SJCRH30 (cell line): ENCODE measurements at regions not wholly inside any gene's neighbourhood (a gene's known extent, or its start where the extent isn't known, plus 50 kb on each side); places are given as distances from the start of the nearest gene placed in this dataset.

Experiments used
- DNase-seq, 2 experiments: peaks; one replicate each; pipeline ENCODE4 v3.0.0-alpha.2; 2015 to 2020
- H3K27ac ChIP-seq: fragments of 250-450 bp; sonication (Bioruptor Pico); 2 replicates; pipeline ENCODE4 v1.5.1; 2020; ENCODE audit warnings: mild to moderate bottlenecking, moderate library complexity
- H3K27me3 ChIP-seq: fragments of 250-450 bp; sonication (Bioruptor Pico); 2 replicates; pipeline ENCODE4 v1.5.1; 2020; ENCODE audit warnings: mild to moderate bottlenecking, moderate library complexity
- H3K36me3 ChIP-seq: fragments of 250-450 bp; sonication (Bioruptor Pico); 2 replicates; pipeline ENCODE4 v1.5.1; 2020; ENCODE audit warnings: mild to moderate bottlenecking, moderate library complexity
- H3K4me1 ChIP-seq: fragments of 250-450 bp; sonication (Bioruptor Pico); 2 replicates; pipeline ENCODE4 v1.5.1; 2020; ENCODE audit warnings: mild to moderate bottlenecking, moderate library complexity
- H3K4me3 ChIP-seq: fragments of 250-450 bp; sonication (Bioruptor Pico); 2 replicates; pipeline ENCODE4 v1.5.1; 2020; ENCODE audit warnings: mild to moderate bottlenecking, moderate library complexity
- H3K9me3 ChIP-seq: fragments of 250-450 bp; sonication (Bioruptor Pico); replicated peaks from 2 replicates; pipeline ENCODE4 v1.5.1; 2020; ENCODE audit warnings: mild to moderate bottlenecking, moderate library complexity

- H3K27me3 ChIP-seq, result no peaks in the 10 kb centered on the region
- H3K4me1 ChIP-seq, result peaks cover 10% of the 10 kb centered on the region; the same call in 1 of the 2 replicates
- H3K27ac ChIP-seq, result no peak overlapping the region
- no peak overlapping the region for H3K4me3 ChIP-seq
- H3K9me3 ChIP-seq, result no peaks in the 10 kb centered on the region
- H3K36me3 ChIP-seq, result no peaks in the 10 kb centered on the region
- DNase-seq, result peak; percentile 8 to 43
Observed at GRCh38 chr1:164261691-164262240, 297.2 kb upstream of the PBX1 start.

- no peaks in the 10 kb centered on the region for H3K9me3 ChIP-seq
Observed at GRCh38 chr1:164263540-164263939, 295.4 kb upstream of the PBX1 start.

GRCh38 chr1:164265232-164265631 lies 293.8 kb upstream of the PBX1 start:
- Histone ChIP-seq H3K27ac (no peak overlapping the region), H3K36me3 (no peaks in the 10 kb centered on the region), H3K9me3 (no peaks in the 10 kb centered on the region), H3K27me3 (no peaks in the 10 kb centered on the region), H3K4me3 (no peak overlapping the region), H3K4me1 (peaks cover 10% of the 10 kb centered on the region; the same call in 1 of the 2 replicates)
- DNase-seq, result no peak

More at GRCh38 chr1:164263540-164263939, 295.4 kb upstream of the PBX1 start:
- Histone ChIP-seq H3K36me3 (no peaks in the 10 kb centered on the region), H3K4me3 (no peak overlapping the region), H3K27me3 (no peaks in the 10 kb centered on the region), H3K4me1 (peaks cover 10% of the 10 kb centered on the region; the same call in 1 of the 2 replicates), H3K27ac (no peak overlapping the region)
- no peak for DNase-seq

GRCh38 chr1:164272156-164272555 lies 286.8 kb upstream of the PBX1 start:
- H3K9me3 ChIP-seq, result no peaks in the 10 kb centered on the region
- H3K4me1 ChIP-seq, result no peaks in the 10 kb centered on the region
- H3K36me3 ChIP-seq, result no peaks in the 10 kb centered on the region; the same call in 1 of the 2 replicates
- H3K27ac ChIP-seq, result no peak overlapping the region
- H3K27me3 ChIP-seq, result no peaks in the 10 kb centered on the region
- H3K4me3 ChIP-seq, result no peak overlapping the region
- DNase-seq, result peak; percentile 45 to 57

GRCh38 chr1:164296172-164296571 lies 262.8 kb upstream of the PBX1 start:
- no peak overlapping the region for H3K4me3 ChIP-seq
- H3K27ac ChIP-seq, result no peak overlapping the region
- no peak for DNase-seq
- H3K36me3 ChIP-seq, result no peaks in the 10 kb centered on the region
- H3K9me3 ChIP-seq, result no peaks in the 10 kb centered on the region
- no peaks in the 10 kb centered on the region for H3K4me1 ChIP-seq
- H3K27me3 ChIP-seq, result no peaks in the 10 kb centered on the region

- Histone ChIP-seq H3K4me1 (no peaks in the 10 kb centered on the region), H3K36me3 (no peaks in the 10 kb centered on the region), H3K9me3 (no peaks in the 10 kb centered on the region), H3K4me3 (no peak overlapping the region), H3K27ac (no peak overlapping the region), H3K27me3 (no peaks in the 10 kb centered on the region)
- no peak for DNase-seq
Observed at GRCh38 chr1:164308101-164308500, 250.9 kb upstream of the PBX1 start.

- no peaks in the 10 kb centered on the region for H3K36me3 ChIP-seq
- no peaks in the 10 kb centered on the region for H3K27me3 ChIP-seq
- H3K27ac ChIP-seq, result no peak overlapping the region
- no peak for DNase-seq
- no peaks in the 10 kb centered on the region for H3K4me1 ChIP-seq
- no peaks in the 10 kb centered on the region for H3K9me3 ChIP-seq
- no peak overlapping the region for H3K4me3 ChIP-seq
Observed at GRCh38 chr1:164310166-164310565, 248.8 kb upstream of the PBX1 start.

- H3K4me3 ChIP-seq, result no peak overlapping the region
- H3K9me3 ChIP-seq, result no peaks in the 10 kb centered on the region
- H3K27me3 ChIP-seq, result no peaks in the 10 kb centered on the region
- no peaks in the 10 kb centered on the region for H3K36me3 ChIP-seq
- no peak overlapping the region for H3K27ac ChIP-seq
- H3K4me1 ChIP-seq, result no peaks in the 10 kb centered on the region
- no peak for DNase-seq
Observed at GRCh38 chr1:164311377-164311776, 247.6 kb upstream of the PBX1 start.

- no peaks in the 10 kb centered on the region for H3K36me3 ChIP-seq
- no peaks in the 10 kb centered on the region for H3K4me1 ChIP-seq
- DNase-seq, result no peak
- H3K27ac ChIP-seq, result no peak overlapping the region
- H3K9me3 ChIP-seq, result no peaks in the 10 kb centered on the region
- no peaks in the 10 kb centered on the region for H3K27me3 ChIP-seq
- H3K4me3 ChIP-seq, result no peak overlapping the region
Observed at GRCh38 chr1:164320790-164321731, 237.9 kb upstream of the PBX1 start.

- DNase-seq, result no peak
- Histone ChIP-seq H3K36me3 (no peaks in the 10 kb centered on the region), H3K27me3 (no peaks in the 10 kb centered on the region), H3K27ac (no peak overlapping the region), H3K4me3 (no peak overlapping the region), H3K4me1 (no peaks in the 10 kb centered on the region), H3K9me3 (0 out of 2 replicates have a peak, but pooled peaks cover 2% of the 10 kb centered on the region)
Observed at GRCh38 chr1:164325786-164326185, 233.2 kb upstream of the PBX1 start.

GRCh38 chr1:164333387-164333786 lies 225.6 kb upstream of the PBX1 start:
- H3K9me3 ChIP-seq, result no peaks in the 10 kb centered on the region
- no peaks in the 10 kb centered on the region for H3K4me1 ChIP-seq
- H3K4me3 ChIP-seq, result no peak overlapping the region
- no peak overlapping the region for H3K27ac ChIP-seq
- no peaks in the 10 kb centered on the region for H3K27me3 ChIP-seq
- no peaks in the 10 kb centered on the region for H3K36me3 ChIP-seq
- DNase-seq, result no peak

- DNase-seq, result no peak
Observed at GRCh38 chr1:164337394-164337793, 221.6 kb upstream of the PBX1 start.

GRCh38 chr1:164337885-164338284 lies 221.1 kb upstream of the PBX1 start:
- Histone ChIP-seq H3K36me3 (no peaks in the 10 kb centered on the region), H3K27ac (no peak overlapping the region), H3K4me1 (no peaks in the 10 kb centered on the region), H3K9me3 (no peaks in the 10 kb centered on the region), H3K27me3 (no peaks in the 10 kb centered on the region), H3K4me3 (no peak overlapping the region)
- DNase-seq, result no peak

More at GRCh38 chr1:164337394-164337793, 221.6 kb upstream of the PBX1 start:
- Histone ChIP-seq H3K4me1 (no peaks in the 10 kb centered on the region), H3K4me3 (no peak overlapping the region), H3K36me3 (no peaks in the 10 kb centered on the region), H3K27ac (no peak overlapping the region), H3K27me3 (no peaks in the 10 kb centered on the region), H3K9me3 (no peaks in the 10 kb centered on the region)

GRCh38 chr1:164343189-164343588 lies 215.8 kb upstream of the PBX1 start:
- Histone ChIP-seq H3K4me3 (no peak overlapping the region), H3K27ac (no peak overlapping the region), H3K27me3 (no peaks in the 10 kb centered on the region), H3K36me3 (no peaks in the 10 kb centered on the region), H3K4me1 (no peaks in the 10 kb centered on the region), H3K9me3 (no peaks in the 10 kb centered on the region)
- DNase-seq, result no peak

GRCh38 chr1:164347980-164348379 lies 211.0 kb upstream of the PBX1 start:
- Histone ChIP-seq H3K27ac (no peak overlapping the region), H3K4me3 (no peak overlapping the region), H3K27me3 (no peaks in the 10 kb centered on the region), H3K4me1 (no peaks in the 10 kb centered on the region), H3K36me3 (no peaks in the 10 kb centered on the region), H3K9me3 (no peaks in the 10 kb centered on the region)
- DNase-seq, result no peak
